ENCODE measurements at regions not wholly inside any gene's neighbourhood (a gene's known extent, or its start where the extent isn't known, plus 50 kb on each side); places are given as distances from the start of the nearest gene placed in this dataset.

DNA sequence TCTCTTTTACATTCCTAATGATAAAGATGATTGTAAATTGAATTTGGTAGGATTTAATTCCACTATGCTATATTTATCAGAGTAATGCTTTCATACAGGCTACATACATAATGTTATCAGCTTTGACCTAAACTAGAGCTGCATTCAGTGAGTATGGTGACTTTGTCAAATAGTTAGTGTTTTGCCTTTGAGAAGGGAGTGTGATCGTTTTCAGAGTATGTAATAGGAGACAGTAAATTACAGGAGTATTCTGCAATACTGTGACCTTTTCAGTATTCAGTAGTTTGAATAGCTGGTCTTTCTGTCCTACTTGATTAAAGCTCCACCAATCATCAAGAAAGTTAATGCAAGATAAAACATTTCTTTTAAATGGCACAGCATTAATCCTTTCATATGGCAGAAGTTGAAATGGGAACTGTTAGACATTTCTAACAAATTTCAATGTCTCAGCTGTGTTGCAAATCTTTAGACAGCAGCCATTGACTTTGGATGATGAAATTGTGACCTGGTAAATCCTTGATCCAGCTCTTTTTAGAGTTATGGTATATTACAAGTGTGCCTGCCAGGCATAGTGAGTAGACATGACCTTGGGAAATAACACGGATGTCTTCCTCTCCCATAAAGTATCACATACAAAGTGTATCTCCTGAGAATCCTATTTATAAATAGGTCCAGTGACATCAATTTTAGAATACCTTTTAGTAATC lies 455.3 kb downstream of the KCTD8 start:
- in situ Hi-C loops (cut with HindIII; ENCODE audit: low pct_ligation_motif_present, low sequenced_read_pairs) = no loop called here
- Histone ChIP-seq H3K27me3 (replicated peaks) (no peaks in the 10 kb centered on the region), H3K36me3 (replicated peaks) (no peaks in the 10 kb centered on the region), H3K4me3 (ENCODE audit: low read depth, low read length) (no peak overlapping the region), H3K27ac (no peak overlapping the region)
- TF ChIP-seq, protein P1, sequence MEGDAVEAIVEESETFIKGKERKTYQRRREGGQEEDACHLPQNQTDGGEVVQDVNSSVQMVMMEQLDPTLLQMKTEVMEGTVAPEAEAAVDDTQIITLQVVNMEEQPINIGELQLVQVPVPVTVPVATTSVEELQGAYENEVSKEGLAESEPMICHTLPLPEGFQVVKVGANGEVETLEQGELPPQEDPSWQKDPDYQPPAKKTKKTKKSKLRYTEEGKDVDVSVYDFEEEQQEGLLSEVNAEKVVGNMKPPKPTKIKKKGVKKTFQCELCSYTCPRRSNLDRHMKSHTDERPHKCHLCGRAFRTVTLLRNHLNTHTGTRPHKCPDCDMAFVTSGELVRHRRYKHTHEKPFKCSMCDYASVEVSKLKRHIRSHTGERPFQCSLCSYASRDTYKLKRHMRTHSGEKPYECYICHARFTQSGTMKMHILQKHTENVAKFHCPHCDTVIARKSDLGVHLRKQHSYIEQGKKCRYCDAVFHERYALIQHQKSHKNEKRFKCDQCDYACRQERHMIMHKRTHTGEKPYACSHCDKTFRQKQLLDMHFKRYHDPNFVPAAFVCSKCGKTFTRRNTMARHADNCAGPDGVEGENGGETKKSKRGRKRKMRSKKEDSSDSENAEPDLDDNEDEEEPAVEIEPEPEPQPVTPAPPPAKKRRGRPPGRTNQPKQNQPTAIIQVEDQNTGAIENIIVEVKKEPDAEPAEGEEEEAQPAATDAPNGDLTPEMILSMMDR (IDR thresholded peaks at IDR 0.05; ENCODE audit: low read depth, low read length, missing control alignments) = no peak
- no peak for DNase-seq

DNA sequence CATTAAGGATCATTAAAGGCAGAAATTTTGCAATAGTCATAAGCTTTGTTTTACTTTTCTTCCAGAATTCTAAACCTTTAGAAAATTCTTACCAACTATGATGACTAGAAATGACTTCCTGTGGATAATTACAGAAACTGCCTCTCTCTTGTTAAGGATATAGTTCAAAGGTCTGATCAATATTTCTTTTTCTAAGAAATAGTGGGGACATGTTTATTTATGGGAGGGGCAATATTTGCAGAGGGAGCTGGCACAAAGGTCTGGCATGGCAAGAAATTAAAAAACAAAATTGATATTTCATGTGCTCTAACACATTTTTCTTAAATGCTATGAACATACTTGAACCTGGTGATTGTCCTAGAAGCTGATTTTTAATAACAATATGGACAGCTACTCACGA lies 448.9 kb downstream of the KCTD8 start:
- H3K27me3 ChIP-seq (replicated peaks) = no peaks in the 10 kb centered on the region
- H3K4me3 ChIP-seq (ENCODE audit: low read depth, low read length) = no peak overlapping the region
- H3K27ac ChIP-seq = no peak overlapping the region
- in situ Hi-C loops (cut with HindIII; ENCODE audit: low pct_ligation_motif_present, low sequenced_read_pairs) = no loop called here
- no peaks in the 10 kb centered on the region for H3K36me3 ChIP-seq (replicated peaks)
- TF ChIP-seq, protein P1 (IDR thresholded peaks at IDR 0.05; ENCODE audit: low read depth, low read length, missing control alignments) = no peak
- no peak for DNase-seq

DNA sequence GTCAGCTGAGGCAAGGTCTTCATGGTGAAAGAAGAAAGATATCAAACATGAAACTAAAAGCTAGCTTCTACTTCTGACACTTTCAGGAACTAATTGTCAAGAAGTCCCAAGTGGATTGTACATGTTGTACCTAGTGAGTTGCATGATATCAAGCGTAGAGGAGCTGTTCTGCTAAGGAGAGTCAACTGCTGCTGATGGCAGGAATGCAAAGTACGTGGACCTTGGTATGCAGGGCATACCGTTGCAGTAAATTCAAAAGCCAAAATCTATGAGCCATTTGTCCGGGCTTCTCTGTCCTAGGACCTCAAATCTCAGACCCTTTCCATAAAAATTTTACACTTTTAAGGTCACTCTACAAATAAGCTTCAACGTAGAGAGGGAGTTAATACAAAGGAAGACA lies 446.2 kb downstream of the KCTD8 start:
- TF ChIP-seq, protein P1 (IDR thresholded peaks at IDR 0.05; ENCODE audit: low read depth, low read length, missing control alignments) = no peak
- no peak overlapping the region for H3K4me3 ChIP-seq (ENCODE audit: low read depth, low read length)
- H3K27ac ChIP-seq = no peak overlapping the region
- in situ Hi-C loops (cut with HindIII; ENCODE audit: low pct_ligation_motif_present, low sequenced_read_pairs) = no loop called here
- no peaks in the 10 kb centered on the region for H3K27me3 ChIP-seq (replicated peaks)
- DNase-seq = no peak
- no peaks in the 10 kb centered on the region for H3K36me3 ChIP-seq (replicated peaks)

DNA sequence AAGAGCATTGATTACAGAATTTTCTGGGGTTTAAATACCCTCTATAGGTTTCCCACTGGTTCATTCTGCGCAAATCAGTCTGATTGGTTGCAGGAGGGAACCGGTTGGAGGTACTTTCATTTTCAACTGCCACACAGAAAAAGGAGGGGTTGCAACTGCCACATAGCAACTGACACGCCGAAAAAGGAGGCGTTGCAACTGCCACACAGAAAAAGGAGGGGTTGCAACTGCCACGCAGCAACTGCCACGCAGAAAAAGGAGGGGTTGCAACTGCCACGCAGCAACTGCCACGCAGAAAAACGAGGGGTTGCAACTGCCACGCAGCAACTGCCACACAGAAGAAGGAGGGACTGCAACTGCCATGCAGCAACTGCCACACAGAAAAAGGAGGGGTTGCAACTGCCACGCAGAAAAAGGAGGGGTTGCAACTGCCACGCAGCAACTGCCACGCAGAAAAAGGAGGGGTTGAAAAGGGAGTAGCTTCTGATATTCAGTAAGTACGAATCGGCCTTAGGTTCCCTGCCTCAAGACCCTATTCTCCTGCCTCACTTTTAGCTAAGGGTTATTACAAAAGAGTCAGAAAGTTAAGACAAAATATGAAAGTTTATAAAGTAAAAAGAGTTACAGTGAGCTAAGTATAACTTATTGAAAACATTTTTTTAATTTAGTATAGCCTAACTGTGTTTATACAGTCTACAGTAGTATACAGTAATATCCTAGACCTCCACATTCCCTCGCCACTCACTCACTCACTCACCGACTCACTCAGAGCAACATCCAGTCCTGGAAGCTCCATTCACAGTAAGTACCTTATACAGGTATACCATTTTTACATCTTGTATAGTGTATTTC lies 431.8 kb downstream of the KCTD8 start:
- TF ChIP-seq, protein P1 (IDR thresholded peaks at IDR 0.05; ENCODE audit: low read depth, low read length, missing control alignments) = no peak
- H3K27ac ChIP-seq = no peak overlapping the region
- no peaks in the 10 kb centered on the region for H3K36me3 ChIP-seq (replicated peaks)
- in situ Hi-C loops (cut with HindIII; ENCODE audit: low pct_ligation_motif_present, low sequenced_read_pairs) = no loop called here
- H3K27me3 ChIP-seq (replicated peaks) = no peaks in the 10 kb centered on the region
- DNase-seq = no peak
- H3K4me3 ChIP-seq (ENCODE audit: low read depth, low read length) = no peak overlapping the region

DNA sequence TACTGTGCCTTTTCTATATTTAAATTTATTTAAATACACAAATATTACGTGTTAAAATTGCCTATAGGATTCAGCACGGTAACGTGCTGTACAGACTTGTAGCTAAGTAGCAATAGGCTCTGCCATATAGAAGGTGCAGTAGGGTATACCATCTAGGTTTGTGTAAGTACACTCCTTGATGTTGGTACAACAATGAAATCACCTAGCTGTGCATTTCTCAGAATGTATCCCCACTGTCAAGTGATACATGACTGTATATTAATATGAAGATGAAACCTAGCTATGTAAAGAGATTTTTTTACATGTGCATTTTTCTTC lies 431.2 kb downstream of the KCTD8 start:
- in situ Hi-C loops (cut with HindIII; ENCODE audit: low pct_ligation_motif_present, low sequenced_read_pairs) = no loop called here
- DNase-seq = no peak
- no peak overlapping the region for H3K27ac ChIP-seq
- TF ChIP-seq, protein P1 (IDR thresholded peaks at IDR 0.05; ENCODE audit: low read depth, low read length, missing control alignments) = no peak
- no peak overlapping the region for H3K4me3 ChIP-seq (ENCODE audit: low read depth, low read length)
- H3K36me3 ChIP-seq (replicated peaks) = no peaks in the 10 kb centered on the region
- H3K27me3 ChIP-seq (replicated peaks) = no peaks in the 10 kb centered on the region
